K562 (cell line): ENCODE measurements at regions not wholly inside any gene's neighbourhood (a gene's known extent, or its start where the extent isn't known, plus 50 kb on each side); places are given as distances from the start of the nearest gene placed in this dataset.
A peak's percentile ranks its signal among the peaks of the same experiment; 100 is the strongest.

ENCODE experiments used
- ATF6 ChIP-seq: sonication (generic); formaldehyde crosslinking; IDR thresholded peaks from 2 replicates; pipeline ENCODE4 v1.4.0; 2020; ENCODE audit warnings: mild to moderate bottlenecking, missing genetic modification reagents
- CUX1 ChIP-seq: fragments of 200-800 bp; sonication (Bioruptor generic); IDR thresholded peaks from 2 replicates; pipeline ENCODE4 v1.6.1; 2016; ENCODE audit warnings: missing genetic modification characterization, missing compliant biosample characterization
- GTF2F1 ChIP-seq: IDR thresholded peaks from 2 replicates; pipeline ENCODE4 v1.6.1; 2011; ENCODE audit warnings: low read depth, low read length, improper control_type of control experiment
- HIVEP1 ChIP-seq: fragments of 250-450 bp; sonication (Bioruptor Pico); IDR thresholded peaks from 2 replicates; pipeline ENCODE4 v1.4.0; 2020; ENCODE audit warnings: mild to moderate bottlenecking
- HMG20B ChIP-seq: fragments of 250-450 bp; sonication (Bioruptor Pico); IDR thresholded peaks from 2 replicates; pipeline ENCODE4 v1.5.0; 2021; ENCODE audit warnings: mild to moderate bottlenecking
- KDM4B ChIP-seq, 2 experiments: fragments of 450-650 bp in 1 of 2; sonication (generic) in 1 of 2; IDR thresholded peaks; 2 replicates each; pipeline ENCODE4 v1.6.1; 2016 to 2017; ENCODE audit warnings: borderline replicate concordance in 2 of 2, antibody characterized with exemption in 1 of 2, low read depth in 1 of 2, mild to moderate bottlenecking in 1 of 2
- KLF10 ChIP-seq: fragments of 250-450 bp; sonication (Bioruptor Pico); IDR thresholded peaks from 2 replicates; pipeline ENCODE4 v1.6.1; 2021; ENCODE audit warnings: matching md5 sums
- NFRKB ChIP-seq: fragments of 450-650 bp; IDR thresholded peaks from 2 replicates; pipeline ENCODE4 v1.6.1; 2016; ENCODE audit warnings: low read depth
- NR3C1 ChIP-seq: sonication (generic); formaldehyde crosslinking; IDR thresholded peaks from 2 replicates; pipeline ENCODE4 v1.8.1; 2022; ENCODE audit warnings: missing genetic modification reagents
- POLR2AphosphoS5 ChIP-seq: IDR thresholded peaks from 2 replicates; pipeline ENCODE4 v1.6.1; 2011; ENCODE audit warnings: mild to moderate bottlenecking, low read depth, low read length, moderate library complexity; ENCODE audit not compliant: control insufficient read depth, insufficient read depth
- SETDB1 ChIP-seq: IDR thresholded peaks from one replicate; pipeline ENCODE4 v1.6.1; 2012; ENCODE audit warnings: low read length, control low read depth, inconsistent platforms
- TAF9B ChIP-seq: fragments of 450-650 bp; IDR thresholded peaks from 2 replicates; pipeline ENCODE4 v1.6.1; 2018; ENCODE audit warnings: mild to moderate bottlenecking; ENCODE audit not compliant: partially characterized antibody
- ZFP36 ChIP-seq: fragments of 150-350 bp; IDR thresholded peaks from 2 replicates; pipeline ENCODE4 v1.6.1; 2018; ENCODE audit warnings: low read length, low read depth; ENCODE audit not compliant: partially characterized antibody
- ZNF592 ChIP-seq: fragments of 450-650 bp; IDR thresholded peaks from 2 replicates; pipeline ENCODE4 v1.6.1; 2017; ENCODE audit warnings: antibody characterized with exemption, mild to moderate bottlenecking
- ZNF780A ChIP-seq: fragments of 250-450 bp; sonication (Bioruptor Pico); IDR thresholded peaks from 2 replicates; pipeline ENCODE4 v1.5.0; 2021; ENCODE audit warnings: mild to moderate bottlenecking

- TF ChIP-seq HIVEP1 (CRISPR knock-in tag) (no peak), SETDB1 (no peak), ZFP36 (peak; percentile 67), TAF9B (peak; percentile 94), HMG20B (CRISPR knock-in tag) (no peak), CUX1 (CRISPR knock-in tag) (peak; percentile 67; the same call in 1 of the 2 replicates), KLF10 (no peak), ZNF592 (peak; percentile 95), POLR2AphosphoS5 (peak; percentile 55), ATF6 (CRISPR knock-in tag) (no peak), ZNF780A (CRISPR knock-in tag) (no peak), GTF2F1 (no peak), NR3C1 (CRISPR knock-in tag) (no peak), NFRKB (no peak), KDM4B (IDR thresholded peaks at IDR 0.05; ENCODE audit: borderline replicate concordance in 2 of 2, low read depth in 1 of 2) (no peak)
Measured at GRCh38 chr6:90458353-90459224, 128.3 kb downstream of the MAP3K7 start (continued).
